Activated CD4-positive, alpha-beta T cell treated with anti-CD3 and anti-CD28 coated beads, Interleukin-2, amount 50 U/mL, for 48 hours (primary cell): ENCODE measurements at regions not wholly inside any gene's neighbourhood (a gene's known extent, or its start where the extent isn't known, plus 50 kb on each side); places are given as distances from the start of the nearest gene placed in this dataset.
"Not testable (repeated sequence)": the region's sequence is repeated elsewhere in the genome, so short reads cannot be mapped to it uniquely, and the experiment has no call there.

ENCODE experiments used
- DNase-seq, 2 experiments: peaks; one replicate each; pipeline ENCODE4 v3.0.0-alpha.2; 2020

DNA sequence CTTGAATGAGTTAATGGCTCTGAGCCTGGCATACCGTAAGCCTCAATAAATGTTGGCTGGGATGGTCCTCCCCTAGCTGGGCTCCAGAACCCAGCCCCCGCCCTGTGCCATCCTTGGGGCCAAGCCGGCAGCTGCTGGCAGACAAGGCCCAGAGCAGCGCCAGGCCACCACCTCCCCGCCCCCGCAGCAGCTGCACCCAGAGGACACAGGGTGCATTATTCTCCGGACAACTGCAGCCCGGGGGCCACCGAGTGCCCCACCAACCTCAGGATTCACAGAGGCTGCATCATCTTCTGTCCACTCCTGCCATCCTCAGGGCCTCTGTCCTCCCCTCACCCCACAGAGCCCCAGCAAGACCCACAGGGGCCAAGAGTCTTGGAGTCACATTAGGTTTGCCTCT lies 92.7 kb downstream of the NCOR2 start:
- no peak for DNase-seq

DNA sequence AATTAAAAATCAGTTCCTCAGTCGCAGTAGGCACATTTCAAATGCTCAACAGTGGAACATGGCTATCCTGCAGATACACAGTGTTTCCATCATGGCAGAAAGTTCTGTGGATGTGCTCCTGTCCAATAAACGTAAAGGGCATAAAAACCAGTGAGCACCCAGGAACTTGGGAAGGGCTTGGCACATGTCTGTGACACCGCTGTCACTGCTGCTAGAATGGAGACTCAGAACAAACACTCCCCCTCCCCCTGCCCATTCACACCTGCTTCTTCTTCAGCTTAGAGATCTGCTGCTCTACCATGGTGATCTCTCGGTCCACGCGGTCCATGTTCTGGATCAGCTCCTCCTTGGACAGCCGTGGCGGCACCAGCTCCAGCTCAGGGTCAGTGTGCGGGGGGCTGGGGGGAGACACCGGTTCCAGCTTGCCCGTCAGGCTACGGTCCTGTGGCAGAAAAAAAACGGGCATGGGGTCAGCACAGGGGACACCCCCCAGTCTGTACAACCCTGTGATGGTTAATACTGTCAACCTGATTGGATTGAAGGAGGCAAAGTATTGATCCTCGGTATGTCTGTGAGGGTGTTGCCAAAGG lies 94.6 kb downstream of the NCOR2 start:
- no peak for DNase-seq

DNA sequence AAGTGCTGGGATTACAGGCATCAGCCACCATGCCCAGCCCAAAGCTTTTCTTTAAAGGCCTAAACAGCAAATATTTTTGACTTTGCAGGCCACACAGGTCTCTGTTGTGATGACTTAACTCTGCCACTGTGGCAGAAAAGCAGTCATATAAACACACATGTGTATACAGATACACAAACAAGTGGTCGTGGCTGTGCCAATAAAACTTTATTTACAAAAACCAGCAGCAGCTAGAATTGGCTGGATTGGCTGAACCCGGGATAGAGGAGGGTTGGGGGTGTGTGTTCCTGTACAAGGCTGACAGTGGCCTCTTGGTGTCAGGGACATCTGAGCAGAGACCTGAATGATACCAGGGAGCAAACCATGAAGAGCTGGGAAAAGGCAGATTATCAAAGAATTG lies 95.6 kb downstream of the NCOR2 start:
- DNase-seq, result no peak

DNA sequence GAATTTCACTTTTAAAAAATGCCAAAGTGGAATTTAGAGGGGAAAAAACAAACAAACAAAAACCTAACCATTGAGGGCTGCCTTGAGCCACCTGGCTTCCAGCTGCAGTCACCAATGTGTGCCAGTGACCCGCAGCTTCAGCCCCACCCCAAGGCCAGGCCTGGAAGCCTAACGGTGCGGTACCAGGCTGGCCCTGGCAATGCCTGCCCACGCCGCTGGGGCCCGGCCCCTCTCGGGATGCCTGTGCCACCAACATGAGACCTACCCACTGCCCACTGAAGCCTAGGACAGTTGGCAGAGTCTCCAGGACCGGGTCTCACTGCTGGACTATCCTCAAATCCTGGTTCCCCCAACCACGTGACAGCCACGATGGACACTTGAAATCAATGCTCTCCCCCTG lies 96.6 kb downstream of the NCOR2 start:
- DNase-seq, result no peak

DNA sequence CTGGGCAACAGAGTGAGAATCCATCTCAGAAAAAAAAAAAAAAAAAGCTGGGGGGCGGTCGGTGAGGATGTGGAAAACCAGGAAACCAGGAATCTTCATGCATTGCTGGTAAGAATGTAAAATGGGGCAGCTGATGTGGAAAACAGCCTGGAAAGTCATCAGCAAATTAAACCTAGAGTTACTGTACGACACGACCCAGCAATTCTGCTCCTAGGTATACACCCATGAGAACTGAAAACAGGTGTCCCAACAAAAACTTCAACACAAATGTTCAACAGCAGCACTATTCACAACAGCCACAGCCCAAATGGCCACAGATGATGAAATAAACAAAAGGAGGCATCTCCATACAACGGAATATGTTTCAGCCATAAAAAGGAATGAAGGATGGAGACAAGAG lies 97.3 kb downstream of the NCOR2 start:
- no peak for DNase-seq

DNA sequence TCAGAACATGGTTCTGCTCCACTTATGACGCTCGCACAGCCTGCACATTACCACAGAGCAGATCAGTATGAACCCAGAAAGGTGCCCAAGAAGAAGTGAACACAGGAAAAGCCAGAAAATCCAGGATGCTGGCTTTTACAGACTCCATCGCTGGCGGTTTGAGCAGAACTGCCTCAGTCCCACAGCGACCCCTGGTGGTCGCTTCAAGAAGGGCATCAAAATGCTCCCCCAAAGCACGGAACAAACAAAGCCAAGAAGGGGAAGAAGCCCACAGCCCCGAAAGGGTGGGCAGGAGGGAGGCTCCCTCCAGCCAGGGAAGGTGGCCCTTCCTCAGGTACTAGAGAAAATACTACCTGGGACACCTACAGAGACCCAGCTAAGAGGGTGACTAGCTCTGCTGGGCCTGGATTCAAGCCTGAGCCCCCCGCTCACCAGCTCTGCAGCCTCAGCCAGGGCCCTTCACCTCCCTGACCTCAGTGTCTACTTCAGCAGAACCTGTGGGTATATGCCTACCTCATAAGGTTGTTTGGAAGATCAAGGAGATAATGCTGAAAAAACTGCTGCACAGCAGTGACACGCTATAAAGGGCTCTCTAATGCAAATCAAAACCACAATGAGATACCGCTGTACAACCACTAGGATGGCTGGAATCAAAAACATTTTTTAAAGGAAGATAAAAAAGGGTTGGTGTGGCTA lies 98.1 kb downstream of the NCOR2 start:
- peak in 1 of 2 experiments; percentile 41 for DNase-seq

DNA sequence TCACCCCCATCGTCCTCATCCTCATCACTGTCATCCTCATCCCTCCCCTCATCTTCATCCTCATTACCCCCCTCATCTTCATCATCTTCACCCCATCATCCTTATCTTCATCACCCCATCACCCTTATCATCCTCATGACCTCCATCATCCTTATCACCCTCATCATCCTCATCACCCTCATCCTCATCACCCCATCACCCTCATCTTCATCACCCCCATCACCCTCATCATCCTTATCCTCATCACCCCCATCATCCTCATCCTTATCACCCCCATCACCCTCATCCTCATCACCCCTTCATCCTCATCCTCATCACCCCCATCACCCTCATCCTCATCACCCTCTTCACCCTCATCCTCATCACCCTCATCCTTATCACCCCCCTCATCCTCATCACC lies 99.9 kb downstream of the NCOR2 start:
- DNase-seq, result not testable (repeated sequence)

DNA sequence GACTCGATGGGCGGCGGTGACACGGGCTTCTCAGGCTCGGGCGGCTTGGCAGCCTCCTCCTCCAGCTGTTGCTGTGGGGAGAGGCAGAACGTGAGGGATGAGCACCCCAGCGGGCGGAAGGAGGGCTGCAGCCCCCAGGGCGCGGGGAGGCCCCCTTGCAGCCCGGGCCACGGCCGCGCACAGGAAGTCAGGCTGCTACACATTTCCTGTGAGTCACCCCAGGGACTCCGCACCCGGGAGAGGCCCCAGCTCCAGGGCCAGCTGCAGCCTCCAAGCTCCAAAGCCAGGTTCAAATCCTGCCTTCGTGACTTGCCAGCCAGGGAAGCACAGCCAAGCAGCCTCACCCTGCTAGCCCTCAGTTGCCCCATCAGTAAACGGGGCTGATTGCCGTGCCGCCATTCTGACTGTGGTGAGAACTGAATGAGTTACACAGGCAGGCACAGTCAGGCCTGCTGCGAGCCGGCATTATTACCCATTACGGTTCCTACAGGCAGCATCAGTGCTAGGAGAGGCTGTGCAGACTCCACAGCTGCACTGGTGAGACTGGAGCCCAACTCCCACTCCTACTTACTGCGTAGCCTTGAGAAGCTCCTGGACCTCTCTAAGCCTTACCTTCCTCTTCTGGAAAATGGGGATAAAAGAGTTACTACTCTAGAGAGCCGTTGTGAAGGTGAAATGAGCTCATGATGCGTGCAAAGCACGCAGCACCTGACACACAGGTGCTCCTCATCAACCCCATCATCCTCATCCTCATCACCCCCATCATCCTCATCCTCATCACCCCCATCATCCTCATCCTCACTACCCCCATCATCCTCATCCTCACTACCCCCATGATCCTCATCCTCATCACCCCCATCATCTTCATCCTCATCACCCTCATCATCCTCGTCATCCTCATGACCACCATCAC lies 100.9 kb downstream of the NCOR2 start:
- DNase-seq, result peak; percentile 82 to 85

DNA sequence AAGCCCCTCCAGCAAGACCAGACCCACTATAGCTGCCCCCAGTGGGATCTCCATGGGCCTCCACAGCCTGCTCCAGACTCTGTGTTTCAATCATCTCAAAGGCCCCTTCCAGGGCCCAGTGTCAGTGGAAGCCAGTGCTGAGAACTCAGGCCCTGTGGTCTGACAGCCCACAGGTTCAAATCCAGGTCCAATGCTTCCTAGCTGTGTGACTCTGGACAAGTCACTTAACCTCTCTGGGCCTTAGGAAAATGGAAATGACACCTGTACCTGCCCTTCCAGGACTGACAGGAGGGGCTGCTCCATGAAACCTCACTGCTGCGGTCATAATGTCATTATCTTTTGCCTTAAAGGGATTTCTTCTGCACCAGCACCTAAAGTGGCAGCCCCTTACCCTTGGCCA lies 101.9 kb downstream of the NCOR2 start:
- DNase-seq, result no peak

DNA sequence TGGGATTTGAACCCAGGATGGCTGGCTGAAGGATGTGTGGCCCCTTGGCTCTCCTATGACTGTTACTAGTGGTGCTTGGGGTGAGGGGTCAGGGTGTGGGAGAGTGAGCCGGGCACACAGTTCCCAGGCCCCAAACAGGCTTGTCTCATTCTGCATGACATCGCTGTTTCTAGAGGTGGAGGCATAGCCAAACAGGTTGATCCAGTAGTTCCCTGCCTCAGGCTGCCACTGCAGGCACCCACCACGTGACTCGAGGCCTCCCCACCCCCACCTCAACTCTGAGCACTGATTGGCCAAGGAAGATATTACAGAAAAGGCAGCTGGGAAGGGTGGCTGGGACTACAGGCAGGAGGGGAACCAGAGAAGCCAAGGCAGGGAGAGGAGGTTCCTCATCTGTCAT lies 102.6 kb downstream of the NCOR2 start:
- no peak for DNase-seq

DNA sequence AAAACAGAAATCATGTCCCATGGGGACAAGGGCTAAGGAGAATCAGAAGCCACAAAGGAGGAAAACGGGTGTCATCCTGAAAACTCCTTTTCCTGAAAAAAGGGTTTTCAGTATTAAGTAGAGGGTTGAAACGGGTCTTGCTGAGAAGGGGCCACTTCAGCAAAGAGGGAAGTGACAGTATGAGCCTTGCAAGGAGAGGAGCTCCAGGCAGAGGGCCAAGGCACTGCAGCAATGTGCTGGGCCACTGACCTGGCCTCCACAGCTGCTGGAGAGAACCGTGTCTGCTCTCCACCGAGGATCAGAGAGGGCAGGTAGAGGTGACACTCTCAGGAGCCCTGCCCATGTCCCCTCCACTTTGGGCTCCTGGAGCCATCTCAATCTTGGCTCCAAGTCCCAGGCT lies 103.3 kb downstream of the NCOR2 start:
- DNase-seq, result no peak

DNA sequence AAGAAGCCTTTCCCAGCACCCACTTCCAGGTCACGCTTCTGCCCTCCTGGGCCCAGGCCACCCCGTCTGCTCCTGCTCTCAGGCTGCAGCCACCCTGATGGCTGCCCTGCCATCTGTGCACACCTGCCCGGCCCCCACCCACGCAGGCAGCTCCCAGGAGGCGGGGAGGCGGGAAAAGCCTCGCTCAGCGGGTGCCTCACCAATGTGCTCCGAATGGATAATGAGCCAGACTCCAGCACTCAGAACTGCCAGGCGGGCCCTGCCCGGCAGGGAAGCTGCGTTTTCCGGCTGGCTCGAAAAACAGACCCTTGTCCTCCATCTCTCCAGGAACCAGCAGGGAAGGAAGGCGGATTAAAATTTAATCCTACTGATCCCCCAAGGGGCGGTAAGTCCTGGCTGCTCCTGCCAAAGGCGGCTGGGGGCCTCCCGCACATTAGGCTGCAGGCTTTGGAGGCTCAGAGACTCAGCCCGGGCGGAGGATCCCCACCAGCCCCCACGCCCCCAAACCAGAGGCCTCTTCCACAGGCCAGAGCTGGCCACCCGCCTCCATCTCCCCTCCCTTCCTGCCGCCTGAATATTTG lies 104.0 kb downstream of the NCOR2 start:
- DNase-seq, result no peak

DNA sequence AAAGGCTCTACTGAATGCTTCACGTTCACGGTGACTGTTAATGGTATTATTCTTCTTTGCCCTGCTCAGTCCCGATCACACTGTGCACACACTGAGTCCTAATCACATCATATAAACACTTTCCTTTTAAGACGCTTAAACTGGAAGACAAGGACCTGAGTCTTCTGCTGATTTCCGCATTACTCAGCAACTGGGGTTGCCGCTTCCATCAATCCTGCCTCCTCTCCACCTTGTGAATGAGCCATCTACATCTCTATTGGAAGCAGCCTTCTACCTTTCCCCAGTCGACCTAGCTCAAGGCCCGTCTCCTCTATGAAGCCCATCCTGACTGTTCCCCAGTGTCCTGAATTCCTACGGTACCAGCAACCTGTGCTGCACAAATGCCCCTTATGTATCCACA lies 104.7 kb downstream of the NCOR2 start:
- DNase-seq, result no peak

DNA sequence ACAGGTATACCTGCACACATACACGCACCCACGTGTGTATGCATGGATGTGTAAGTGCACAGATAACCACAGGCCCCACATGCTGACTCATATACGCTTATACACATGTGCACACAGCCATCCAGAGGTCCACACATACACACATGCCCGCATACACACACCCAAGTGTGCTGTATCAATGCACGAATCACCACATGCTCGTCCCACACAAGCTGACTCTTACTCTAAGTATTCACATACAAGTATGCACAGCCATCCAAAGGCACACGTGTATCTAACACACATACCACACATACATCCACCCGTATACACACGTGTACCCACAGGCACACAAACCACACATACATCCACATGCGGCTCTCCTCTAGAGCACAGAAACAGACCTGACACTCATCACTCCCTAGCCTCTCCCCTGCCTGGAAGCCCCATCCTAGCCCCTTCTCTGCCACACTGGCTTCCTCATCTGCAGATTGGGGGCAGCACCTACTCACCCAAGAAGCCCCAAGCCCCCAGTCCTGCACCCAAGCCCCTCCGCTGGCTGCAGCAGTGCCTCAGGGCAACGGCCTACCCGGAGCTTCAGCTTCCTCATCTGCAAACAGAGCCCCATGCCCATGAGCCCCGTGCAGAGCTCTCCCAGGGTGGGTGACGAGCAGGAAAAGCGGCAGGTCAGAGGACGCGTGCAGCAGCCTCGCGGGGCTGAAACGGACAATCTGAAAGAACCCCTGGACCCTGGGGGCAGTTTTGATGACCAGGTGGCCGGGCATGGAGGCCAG lies 105.4 kb downstream of the NCOR2 start:
- DNase-seq, result no peak

DNA sequence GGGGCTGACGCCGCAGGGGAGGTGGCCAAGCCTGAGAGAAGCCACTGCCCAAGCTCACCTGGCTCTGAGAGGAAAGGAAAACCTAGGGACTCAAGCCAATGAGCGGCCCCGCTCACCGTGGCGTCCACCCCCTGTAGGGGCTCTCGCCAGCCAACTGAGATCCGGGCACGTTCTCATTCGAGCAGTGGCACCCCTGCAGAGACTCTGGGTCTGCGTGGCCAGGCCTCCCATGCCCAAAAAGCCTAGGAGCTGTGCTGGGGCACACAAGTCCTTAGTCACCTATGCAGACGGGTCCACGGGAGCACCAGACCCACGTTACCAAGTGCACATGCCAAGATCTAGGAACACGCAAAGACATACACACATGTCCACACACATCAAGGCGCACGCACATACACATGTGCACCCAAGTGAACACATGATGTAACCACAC lies 106.2 kb downstream of the NCOR2 start:
- no peak for DNase-seq

DNA sequence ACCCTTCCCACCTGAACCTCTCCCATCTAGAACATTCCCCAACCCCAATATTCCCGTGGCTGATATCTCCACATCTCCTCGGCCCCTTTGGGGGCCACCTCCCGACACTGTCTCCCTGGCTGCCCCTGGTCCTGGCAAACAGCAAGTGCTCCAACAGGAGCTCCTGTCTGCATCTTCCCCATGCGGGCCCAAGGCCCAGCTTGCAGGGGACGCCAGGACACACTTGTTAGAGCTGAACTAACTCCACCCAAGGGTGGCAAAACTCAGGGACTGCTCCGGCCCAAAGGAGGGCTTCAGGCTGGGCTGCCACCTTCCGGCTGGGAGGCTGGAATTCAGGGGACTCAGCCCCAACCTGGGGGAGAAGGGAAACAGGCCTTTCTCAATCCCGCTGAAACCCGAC lies 106.6 kb downstream of the NCOR2 start:
- DNase-seq, result no peak

DNA sequence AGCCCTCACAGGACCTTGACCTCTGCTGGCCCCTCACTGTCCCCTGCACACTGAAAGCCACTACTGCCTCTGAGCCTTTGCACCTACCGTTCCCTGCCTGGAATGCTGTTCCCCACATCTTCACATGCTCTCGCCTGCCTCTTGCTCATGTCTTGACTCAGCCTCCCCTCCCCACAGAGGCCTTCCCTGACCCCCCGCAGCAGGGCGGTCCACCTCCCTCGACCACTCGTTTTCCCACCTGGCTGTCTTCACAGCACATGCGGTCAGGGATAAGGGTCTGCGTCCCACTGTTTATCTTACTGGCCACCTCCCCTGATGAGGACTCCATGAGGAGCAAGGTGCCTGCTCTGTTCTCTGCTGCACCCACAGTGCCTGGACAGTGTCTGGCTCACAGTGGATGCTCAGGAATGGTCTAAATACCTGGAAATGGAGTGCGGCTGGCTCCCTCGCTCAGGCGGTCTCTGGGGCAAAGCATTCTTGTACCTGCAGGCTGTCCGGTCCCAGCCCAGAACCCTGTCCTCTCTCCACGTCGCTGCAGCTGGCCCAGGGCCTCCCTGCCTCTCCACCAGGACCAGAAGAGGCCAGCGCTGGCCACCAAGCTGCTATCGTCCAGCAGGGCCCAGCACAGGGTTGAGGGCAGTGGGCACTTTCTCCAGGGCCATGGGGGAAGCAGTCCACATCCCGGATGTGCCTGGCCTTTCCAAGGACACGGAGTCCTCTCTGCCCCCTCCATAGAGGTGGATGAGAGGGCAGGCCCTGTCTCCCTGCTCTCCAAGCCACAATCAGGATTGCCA lies 107.4 kb downstream of the NCOR2 start:
- DNase-seq, result no peak

DNA sequence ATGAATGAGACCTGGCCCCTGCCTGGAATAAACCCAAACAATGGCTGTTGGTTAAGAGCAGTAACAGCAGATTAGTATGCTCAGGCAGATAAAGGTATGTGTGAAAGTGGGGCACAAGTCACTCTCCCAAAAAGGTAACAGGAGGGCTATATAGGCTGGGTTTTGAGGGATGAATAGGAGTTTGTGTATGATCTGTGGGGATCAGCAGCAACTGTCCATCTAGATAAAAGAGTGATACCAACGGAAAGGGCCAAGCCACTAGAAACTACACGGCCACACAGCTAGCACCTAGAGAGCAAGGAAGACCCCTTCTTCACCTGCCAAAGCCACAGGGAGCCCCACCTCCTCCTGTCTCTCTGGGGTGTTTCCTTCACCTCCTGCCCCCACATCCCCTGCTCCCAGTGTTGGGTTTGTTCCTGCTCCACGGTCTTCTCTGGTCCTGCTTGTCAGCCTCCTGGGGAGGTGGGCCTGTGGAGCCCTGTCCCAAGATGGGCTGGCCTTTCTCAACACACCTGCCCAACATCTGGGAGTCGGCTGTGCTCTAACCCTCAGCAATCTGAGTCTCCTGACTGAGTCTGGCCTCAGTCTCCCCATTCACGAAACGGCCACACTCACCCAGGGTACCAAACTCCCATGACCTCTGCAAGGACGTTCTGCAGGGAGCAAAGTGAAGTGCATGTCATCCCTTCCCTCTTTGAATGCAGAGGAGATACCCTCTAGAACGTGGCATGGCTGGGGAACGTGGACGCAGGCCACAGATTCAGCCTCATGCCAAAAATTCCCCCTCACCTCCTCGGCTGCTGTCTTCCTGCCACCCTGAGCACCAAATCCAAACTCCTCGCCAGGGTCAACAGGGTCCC lies 108.2 kb downstream of the NCOR2 start:
- no peak for DNase-seq

DNA sequence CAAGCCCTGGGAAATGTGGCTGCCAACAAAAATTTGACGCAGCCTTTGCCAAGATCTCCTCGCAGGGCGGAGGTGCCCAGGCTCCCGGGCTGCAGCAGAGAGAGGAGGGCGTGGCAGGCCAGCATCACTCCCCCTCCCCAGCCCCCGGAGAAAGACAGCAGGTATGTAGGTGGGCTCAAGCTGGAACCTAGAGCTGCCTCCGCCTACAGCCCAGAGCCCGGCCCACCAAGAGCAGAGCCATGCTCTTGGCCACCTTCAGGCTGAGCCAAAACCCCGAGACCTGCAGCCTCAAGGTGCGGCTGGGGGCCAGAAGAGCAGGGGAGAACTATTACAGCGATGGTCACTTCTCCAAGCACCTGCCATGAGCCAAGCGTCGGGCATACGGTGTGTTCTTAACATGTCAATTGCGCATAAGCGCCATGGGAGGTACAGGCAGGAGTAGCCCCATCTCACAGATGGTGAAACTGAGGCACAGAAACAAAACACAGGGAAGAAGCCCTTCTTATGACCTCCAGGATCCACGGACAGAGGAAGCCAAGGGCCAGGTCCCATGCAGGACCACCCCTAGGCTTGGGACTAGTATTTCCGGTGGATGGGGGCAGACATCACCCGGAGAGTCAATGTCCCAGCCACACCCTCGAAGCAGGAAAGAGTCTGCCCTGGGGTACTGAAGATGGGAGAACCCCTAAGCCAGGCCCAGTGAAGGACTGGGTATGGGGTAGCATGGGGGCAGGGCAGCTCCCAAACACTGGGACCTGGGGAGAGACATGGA lies 109.0 kb downstream of the NCOR2 start:
- DNase-seq, result no peak
